ENCODE measurements at regions not wholly inside any gene's neighbourhood (a gene's known extent, or its start where the extent isn't known, plus 50 kb on each side); places are given as distances from the start of the nearest gene placed in this dataset.

DNA sequence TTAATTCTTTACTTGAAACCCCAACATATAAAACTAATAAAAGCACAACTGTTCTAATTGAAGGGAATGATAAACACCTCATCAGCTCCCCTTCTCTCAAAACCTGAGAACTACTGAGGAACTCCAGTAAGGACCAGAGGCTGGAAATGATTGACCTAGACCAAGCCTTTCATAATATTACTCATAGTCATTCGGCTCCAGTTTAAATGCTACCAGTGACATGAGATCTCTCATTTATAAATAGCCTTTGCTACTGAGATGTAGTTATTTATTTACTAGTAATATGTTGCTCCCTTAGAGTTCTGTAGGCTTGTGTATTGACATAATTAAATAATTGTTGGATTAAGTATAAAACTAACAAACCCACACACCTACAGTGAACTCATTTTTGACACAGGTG is 209.8 kb upstream of the PRMT6 start:
- H3K27ac Mint-ChIP-seq = no peak overlapping the region
- no peaks in the 10 kb centered on the region for H3K36me3 Mint-ChIP-seq (ENCODE audit: low read depth)
- TF ChIP-seq CTCF (IDR thresholded peaks at IDR 0.05) = no peak
- peaks cover 8% of the 10 kb centered on the region for H3K27me3 Mint-ChIP-seq (ENCODE audit: low read depth, poor library complexity)
- H3K4me3 Mint-ChIP-seq = no peak overlapping the region
- no peaks in the 10 kb centered on the region for H3K9me3 Mint-ChIP-seq
- no peak for DNase-seq
- no peaks in the 10 kb centered on the region for H3K4me1 Mint-ChIP-seq

- no peak for DNase-seq
- Mint-ChIP-seq H3K27me3 (ENCODE audit: low read depth, poor library complexity) (peaks cover 6% of the 10 kb centered on the region), H3K27ac (no peak overlapping the region), H3K4me3 (no peak overlapping the region), H3K9me3 (peaks cover 9% of the 10 kb centered on the region), H3K4me1 (no peaks in the 10 kb centered on the region), H3K36me3 (ENCODE audit: low read depth) (no peaks in the 10 kb centered on the region)
- no peak for TF ChIP-seq CTCF (IDR thresholded peaks at IDR 0.05)
These were observed 195.4 kb upstream of the PRMT6 start for GRCh38 chr1:106861110-106861509.

- no peak for TF ChIP-seq CTCF (IDR thresholded peaks at IDR 0.05)
- peaks cover 4% of the 10 kb centered on the region for H3K27me3 Mint-ChIP-seq (ENCODE audit: low read depth, poor library complexity)
- H3K9me3 Mint-ChIP-seq = peaks cover 26% of the 10 kb centered on the region
- H3K4me1 Mint-ChIP-seq = no peaks in the 10 kb centered on the region
- no peak for DNase-seq
- H3K4me3 Mint-ChIP-seq = no peak overlapping the region
- no peak overlapping the region for H3K27ac Mint-ChIP-seq
- no peaks in the 10 kb centered on the region for H3K36me3 Mint-ChIP-seq (ENCODE audit: low read depth)
These were observed 187.6 kb upstream of the PRMT6 start for GRCh38 chr1:106868828-106869227.

GRCh38 chr1:106875622-106876021 is 180.9 kb upstream of the PRMT6 start:
- H3K36me3 Mint-ChIP-seq (ENCODE audit: low read depth) = no peaks in the 10 kb centered on the region
- no peaks in the 10 kb centered on the region for H3K27me3 Mint-ChIP-seq (ENCODE audit: low read depth, poor library complexity)

GRCh38 chr1:106876384-106876783 is 180.1 kb upstream of the PRMT6 start:
- no peak overlapping the region for H3K4me3 Mint-ChIP-seq
- no peak for TF ChIP-seq CTCF (IDR thresholded peaks at IDR 0.05)
- no peak overlapping the region for H3K27ac Mint-ChIP-seq
- no peaks in the 10 kb centered on the region for H3K36me3 Mint-ChIP-seq (ENCODE audit: low read depth)
- no peaks in the 10 kb centered on the region for H3K4me1 Mint-ChIP-seq
- peaks cover 9% of the 10 kb centered on the region for H3K9me3 Mint-ChIP-seq
- no peaks in the 10 kb centered on the region for H3K27me3 Mint-ChIP-seq (ENCODE audit: low read depth, poor library complexity)
- DNase-seq = no peak

More at GRCh38 chr1:106875622-106876021, 180.9 kb upstream of the PRMT6 start:
- Mint-ChIP-seq H3K27ac (no peak overlapping the region), H3K4me3 (no peak overlapping the region), H3K4me1 (no peaks in the 10 kb centered on the region), H3K9me3 (peaks cover 15% of the 10 kb centered on the region)
- no peak for TF ChIP-seq CTCF (IDR thresholded peaks at IDR 0.05)
- no peak for DNase-seq

DNA sequence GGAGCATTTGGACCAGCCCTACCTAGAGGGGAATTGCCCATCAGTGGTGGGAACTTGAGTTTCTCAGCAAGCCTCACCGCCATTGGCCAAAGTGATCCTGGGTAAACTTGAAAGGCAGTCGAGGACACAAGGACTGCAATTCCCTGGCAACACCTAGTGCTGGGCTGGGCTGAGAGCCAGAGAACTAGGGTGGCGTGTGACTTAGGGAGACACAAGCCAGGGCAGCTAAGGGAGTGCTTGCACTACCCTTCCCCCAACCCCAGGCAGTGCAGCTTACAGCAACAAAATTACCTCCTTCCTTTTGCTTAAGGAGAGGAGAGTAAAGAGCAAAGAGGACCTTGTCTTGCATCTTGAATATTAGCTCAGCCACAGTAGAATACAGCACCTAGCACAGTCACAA is 176.9 kb upstream of the PRMT6 start:
- H3K4me3 Mint-ChIP-seq = no peak overlapping the region
- no peaks in the 10 kb centered on the region for H3K27me3 Mint-ChIP-seq (ENCODE audit: low read depth, poor library complexity)
- DNase-seq = no peak
- H3K4me1 Mint-ChIP-seq = no peaks in the 10 kb centered on the region
- TF ChIP-seq CTCF (IDR thresholded peaks at IDR 0.05) = no peak
- H3K9me3 Mint-ChIP-seq = no peaks in the 10 kb centered on the region
- no peak overlapping the region for H3K27ac Mint-ChIP-seq
- no peaks in the 10 kb centered on the region for H3K36me3 Mint-ChIP-seq (ENCODE audit: low read depth)

All from nephron progenitor cell (in vitro differentiated cells).